ENCODE measurements at regions not wholly inside any gene's neighbourhood (a gene's known extent, or its start where the extent isn't known, plus 50 kb on each side); places are given as distances from the start of the nearest gene placed in this dataset.
"Not testable (repeated sequence)": the region's sequence is repeated elsewhere in the genome, so short reads cannot be mapped to it uniquely, and the experiment has no call there.

- ChIA-PET POLR2A (ENCODE audit: low non-redundant PET) (no interaction called here), CTCF (no interaction called here)
- BruUV-seq (replicated peaks), result no TSS peak
- Histone ChIP-seq H3K4me1 (ENCODE audit: insufficient read depth, low read length, poor library complexity, severe bottlenecking) (no peaks in the 10 kb centered on the region), H3K9me3 (ENCODE audit: low read depth, low read length, poor library complexity, severe bottlenecking) (peaks cover 10% of the 10 kb centered on the region), H3K27me3 (replicated peaks; ENCODE audit: insufficient read depth, low read depth, low read length, poor library complexity) (no peaks in the 10 kb centered on the region), H3K4me3 (ENCODE audit: low read depth, low read length, poor library complexity, severe bottlenecking) (no peak overlapping the region), H3K27ac (ENCODE audit: low read depth, low read length, poor library complexity, severe bottlenecking) (no peak overlapping the region), H3K36me3 (ENCODE audit: insufficient read depth, low read length, poor library complexity, severe bottlenecking) (no peaks in the 10 kb centered on the region)
- intact Hi-C loops (cut with micrococcal nuclease; ENCODE audit: unreplicated experiment), result no loop called here
- no peak for DNase-seq (ENCODE audit: low spot score)
- no peak for TF ChIP-seq EZH2 (IDR thresholded peaks at IDR 0.05; ENCODE audit: borderline replicate concordance, low read depth, low read length, poor library complexity, severe bottlenecking)
- TF ChIP-seq CTCF (conservative IDR thresholded peaks at IDR 0.05; ENCODE audit: low read depth, low read length), result no peak
These were observed 84.8 kb downstream of the SLC25A46 start for GRCh38 chr5:110823571-110823970.

GRCh38 chr5:110824936-110825441, 86.2 kb downstream of the SLC25A46 start:
- no peaks in the 10 kb centered on the region for H3K36me3 ChIP-seq (ENCODE audit: insufficient read depth, low read length, poor library complexity, severe bottlenecking)
- no TSS peak for BruUV-seq (replicated peaks)
- H3K9me3 ChIP-seq (ENCODE audit: low read depth, low read length, poor library complexity, severe bottlenecking), result peaks cover 15% of the 10 kb centered on the region
- intact Hi-C loops (cut with micrococcal nuclease; ENCODE audit: unreplicated experiment), result no loop called here
- DNase-seq (ENCODE audit: low spot score), result no peak
- POLR2A ChIA-PET (ENCODE audit: low non-redundant PET), result no interaction called here
- H3K4me3 ChIP-seq (ENCODE audit: low read depth, low read length, poor library complexity, severe bottlenecking), result no peak overlapping the region
- H3K4me1 ChIP-seq (ENCODE audit: insufficient read depth, low read length, poor library complexity, severe bottlenecking), result no peaks in the 10 kb centered on the region
- CTCF ChIA-PET, result no interaction called here
- H3K27ac ChIP-seq (ENCODE audit: low read depth, low read length, poor library complexity, severe bottlenecking), result no peak overlapping the region
- TF ChIP-seq CTCF (conservative IDR thresholded peaks at IDR 0.05; ENCODE audit: low read depth, low read length) (no peak), EZH2 (IDR thresholded peaks at IDR 0.05; ENCODE audit: borderline replicate concordance, low read depth, low read length, poor library complexity, severe bottlenecking) (no peak)
- no peaks in the 10 kb centered on the region for H3K27me3 ChIP-seq (replicated peaks; ENCODE audit: insufficient read depth, low read depth, low read length, poor library complexity)

- no TSS peak for BruUV-seq (replicated peaks)
- Histone ChIP-seq H3K4me3 (ENCODE audit: low read depth, low read length, poor library complexity, severe bottlenecking) (no peak overlapping the region), H3K4me1 (ENCODE audit: insufficient read depth, low read length, poor library complexity, severe bottlenecking) (no peaks in the 10 kb centered on the region), H3K36me3 (ENCODE audit: insufficient read depth, low read length, poor library complexity, severe bottlenecking) (no peaks in the 10 kb centered on the region), H3K27me3 (replicated peaks; ENCODE audit: insufficient read depth, low read depth, low read length, poor library complexity) (no peaks in the 10 kb centered on the region), H3K9me3 (ENCODE audit: low read depth, low read length, poor library complexity, severe bottlenecking) (peaks cover 8% of the 10 kb centered on the region), H3K27ac (ENCODE audit: low read depth, low read length, poor library complexity, severe bottlenecking) (no peak overlapping the region)
- intact Hi-C loops (cut with micrococcal nuclease; ENCODE audit: unreplicated experiment), result no loop called here
- ChIA-PET CTCF (no interaction called here), POLR2A (ENCODE audit: low non-redundant PET) (no interaction called here)
- no peak for DNase-seq (ENCODE audit: low spot score)
- TF ChIP-seq CTCF (conservative IDR thresholded peaks at IDR 0.05; ENCODE audit: low read depth, low read length) (no peak), EZH2 (IDR thresholded peaks at IDR 0.05; ENCODE audit: borderline replicate concordance, low read depth, low read length, poor library complexity, severe bottlenecking) (no peak)
These were observed 93.9 kb downstream of the SLC25A46 start for GRCh38 chr5:110832683-110833082.

GRCh38 chr5:110834933-110835332, 96.1 kb downstream of the SLC25A46 start:
- POLR2A ChIA-PET (ENCODE audit: low non-redundant PET); CTCF ChIA-PET; H3K27me3 ChIP-seq (replicated peaks; ENCODE audit: insufficient read depth, low read depth, low read length, poor library complexity); H3K36me3 ChIP-seq (ENCODE audit: insufficient read depth, low read length, poor library complexity, severe bottlenecking); DNase-seq (ENCODE audit: low spot score); H3K27ac ChIP-seq (ENCODE audit: low read depth, low read length, poor library complexity, severe bottlenecking); H3K9me3 ChIP-seq (ENCODE audit: low read depth, low read length, poor library complexity, severe bottlenecking); BruUV-seq (replicated peaks); H3K4me3 ChIP-seq (ENCODE audit: low read depth, low read length, poor library complexity, severe bottlenecking); H3K4me1 ChIP-seq (ENCODE audit: insufficient read depth, low read length, poor library complexity, severe bottlenecking); intact Hi-C loops (cut with micrococcal nuclease; ENCODE audit: unreplicated experiment): not testable (repeated sequence)
